HG02678 (cell line): ENCODE measurements at regions not wholly inside any gene's neighbourhood (a gene's known extent, or its start where the extent isn't known, plus 50 kb on each side); places are given as distances from the start of the nearest gene placed in this dataset.

Experiments used
- ATAC-seq: cut with Tn5 transposase; IDR thresholded peaks from one replicate; pipeline ENCODE4 v1.9.1; 2021; ENCODE audit warnings: mild to moderate bottlenecking, moderate library complexity; ENCODE audit not compliant: unreplicated experiment

DNA sequence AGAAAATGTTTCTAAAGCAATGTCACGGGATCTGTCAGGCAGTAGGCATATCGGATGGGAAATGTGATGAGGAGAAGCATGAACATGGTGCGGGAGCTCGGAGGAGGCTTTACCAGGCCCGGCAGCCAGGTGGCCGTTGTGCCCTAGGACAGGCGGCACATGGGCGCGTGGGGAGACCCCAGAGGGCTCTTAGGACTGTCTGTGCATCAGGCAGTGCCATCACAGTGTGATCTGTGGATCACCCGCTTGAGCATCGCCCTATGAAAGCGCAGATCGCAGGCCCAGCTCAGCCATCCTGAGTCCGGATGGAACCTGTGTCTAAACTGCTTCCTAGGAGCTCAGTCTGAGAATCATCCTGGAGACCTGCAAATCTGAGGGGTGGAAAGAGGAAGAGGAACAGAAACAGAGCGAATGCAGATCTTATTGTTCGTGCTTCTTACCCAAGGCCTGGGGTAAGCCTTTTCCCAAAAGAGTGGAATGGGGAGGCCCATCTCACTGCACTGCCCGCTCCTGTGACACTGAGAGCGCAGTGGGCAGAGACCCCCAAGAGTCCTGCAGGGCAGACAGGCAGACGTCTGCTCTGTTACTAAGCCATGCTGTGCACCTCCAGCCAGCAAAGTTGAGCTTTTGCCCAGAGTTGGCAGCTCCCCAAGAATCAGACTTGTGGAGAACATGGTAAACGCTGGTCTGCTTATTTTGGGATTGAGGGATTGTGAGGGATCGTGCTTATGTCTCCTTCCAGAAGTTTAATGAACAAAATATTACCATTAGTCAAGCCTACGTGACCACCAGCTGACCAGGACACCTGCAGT, 251.0 kb downstream of the RHOU start:
- no peak for ATAC-seq

DNA sequence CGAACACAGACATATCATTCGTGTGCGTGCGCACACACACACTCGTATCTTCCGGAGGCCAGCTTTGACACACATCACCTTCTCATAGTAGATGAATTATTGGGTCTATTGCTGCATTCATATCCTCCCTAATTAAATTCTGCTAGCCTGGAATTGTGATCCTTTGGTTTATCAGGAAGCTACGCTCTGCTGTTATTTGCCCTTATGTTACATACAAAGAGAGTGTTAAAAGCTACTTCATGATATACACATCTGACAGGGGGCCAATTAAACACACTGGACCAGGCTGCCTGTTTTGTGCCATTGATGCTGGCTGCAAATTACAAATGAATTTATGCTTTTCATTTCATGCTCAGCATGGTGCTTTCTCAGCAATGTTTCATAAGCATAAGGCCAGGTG, 252.0 kb downstream of the RHOU start:
- ATAC-seq, result no peak

DNA sequence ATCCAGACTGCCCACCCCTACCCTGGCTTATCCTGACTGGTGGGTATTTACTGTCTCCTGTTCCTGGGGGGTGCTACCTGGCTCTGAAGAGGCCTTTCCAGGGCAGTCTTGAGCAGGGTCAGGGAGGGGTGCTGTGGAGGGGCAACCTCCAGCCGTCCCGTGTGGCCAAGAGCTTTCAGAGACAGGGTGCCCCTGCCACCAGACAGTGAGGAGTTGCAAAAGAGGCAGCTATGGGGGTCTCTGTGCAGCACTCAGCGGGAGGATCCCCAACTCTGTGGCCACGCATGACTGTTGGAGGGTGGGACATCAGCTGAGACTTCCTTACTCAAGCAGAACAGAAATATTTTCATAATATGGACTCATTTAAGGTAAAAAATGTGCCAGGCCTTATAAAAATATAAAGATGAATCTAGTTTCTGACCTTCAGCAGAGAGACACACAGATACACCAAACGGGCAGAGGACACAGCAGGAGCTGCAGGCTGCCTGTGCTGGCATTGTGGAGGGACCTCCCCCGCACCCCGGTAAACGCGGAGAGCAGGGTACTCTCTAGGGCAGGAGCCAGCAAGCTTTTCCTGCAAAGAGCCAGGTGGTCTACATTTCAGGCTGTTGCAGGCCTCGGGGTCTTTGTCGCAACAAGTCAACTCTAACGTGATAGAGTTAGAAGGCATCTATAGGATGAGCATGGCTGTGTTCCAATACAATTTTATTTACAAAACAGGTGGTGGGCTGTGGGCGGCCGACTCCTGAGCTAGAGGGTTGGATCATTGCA, 252.6 kb downstream of the RHOU start:
- ATAC-seq, result no peak

DNA sequence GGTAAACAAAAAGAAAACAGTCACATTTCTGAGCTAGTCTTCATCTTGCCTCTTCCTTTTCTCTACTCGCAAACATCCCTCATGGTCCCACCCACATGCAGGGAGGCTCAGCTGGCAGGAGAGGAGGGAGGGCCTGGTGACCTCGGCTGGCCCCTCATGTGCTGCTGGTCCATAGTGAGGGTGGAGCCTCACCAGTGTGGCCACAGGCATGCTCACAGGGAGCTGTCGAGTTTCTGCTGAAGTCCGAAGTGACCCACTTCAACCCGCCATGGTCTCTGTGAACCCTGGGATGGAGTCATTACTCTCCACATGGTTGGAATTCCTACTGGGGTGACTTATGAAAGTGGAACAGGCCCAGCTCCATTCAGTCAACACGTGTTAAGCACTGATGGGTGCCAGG, 253.4 kb downstream of the RHOU start:
- no peak for ATAC-seq

DNA sequence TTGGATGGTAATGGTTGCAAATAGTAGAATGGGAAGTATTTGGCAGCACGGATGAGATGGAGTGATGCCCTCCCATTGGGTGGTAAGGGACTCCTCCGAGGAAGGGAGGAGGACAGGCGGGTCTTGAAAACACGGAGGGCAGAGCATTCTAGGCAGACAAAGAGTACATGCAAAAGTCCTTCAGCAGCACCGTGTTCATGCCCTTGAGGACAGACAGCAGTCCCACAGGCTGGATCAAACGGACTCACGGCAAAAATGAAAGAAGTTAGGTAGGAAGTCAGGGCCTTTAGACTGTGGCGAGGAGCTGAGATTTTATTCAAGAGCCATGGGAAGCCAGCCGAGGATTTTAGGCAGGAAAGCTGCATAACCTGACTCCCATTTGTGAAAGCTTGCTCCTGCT, 253.9 kb downstream of the RHOU start:
- ATAC-seq, result no peak

DNA sequence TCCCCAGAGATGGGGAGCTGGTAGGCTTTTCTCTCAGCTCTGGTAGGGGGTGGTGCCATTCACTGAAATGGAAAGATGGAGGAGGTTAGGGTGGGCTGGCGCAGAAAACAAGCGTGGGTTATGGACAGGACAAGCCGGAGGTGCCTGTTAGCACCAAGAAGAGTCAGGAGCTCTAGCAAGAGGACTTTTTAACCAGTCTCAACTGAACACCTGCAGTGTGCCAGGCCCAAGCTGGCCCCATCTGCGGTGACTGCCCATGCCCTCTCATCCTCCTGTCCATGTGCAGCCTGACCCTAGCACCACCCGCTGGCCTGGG, 254.4 kb downstream of the RHOU start:
- ATAC-seq, result no peak

DNA sequence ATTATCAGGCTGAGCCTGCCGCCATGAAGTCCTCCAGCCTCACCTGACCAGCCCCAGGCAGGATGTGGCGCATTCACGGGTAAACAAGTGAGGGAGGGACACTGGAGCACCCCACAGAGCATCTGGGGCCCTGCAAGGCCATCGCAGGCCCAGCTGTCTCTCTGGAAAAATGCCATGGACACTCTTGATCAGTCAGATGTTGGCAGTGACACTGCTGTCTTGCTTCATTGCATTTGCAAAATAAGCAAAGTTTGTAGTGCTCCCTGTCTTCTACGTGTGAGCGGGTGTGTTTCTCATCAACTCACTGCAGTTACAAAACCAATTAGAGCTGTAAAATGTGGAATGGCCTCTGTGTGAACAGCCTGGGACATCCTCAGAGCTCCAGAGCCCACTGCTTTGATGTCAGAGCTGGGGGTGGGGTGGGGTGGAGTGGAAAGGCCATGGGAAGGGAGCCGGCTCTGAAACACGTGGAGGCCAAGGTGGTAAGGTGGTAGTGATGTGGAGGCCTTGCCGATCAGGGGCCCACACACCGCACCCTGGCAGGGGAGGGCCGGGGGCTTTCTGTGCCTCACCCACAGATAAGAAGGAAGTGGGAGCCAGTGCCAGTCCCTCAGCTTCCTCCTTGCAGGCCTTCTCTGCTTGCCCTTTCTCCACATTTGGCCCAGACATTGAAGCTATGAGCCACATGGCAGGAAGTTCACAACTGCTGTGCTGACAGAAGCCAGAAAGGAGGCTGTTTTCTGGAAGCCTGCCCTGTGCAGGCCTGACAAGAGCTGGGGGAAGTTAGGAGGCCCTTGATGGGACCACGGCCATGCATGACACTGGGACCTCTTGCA, 254.9 kb downstream of the RHOU start:
- no peak for ATAC-seq

DNA sequence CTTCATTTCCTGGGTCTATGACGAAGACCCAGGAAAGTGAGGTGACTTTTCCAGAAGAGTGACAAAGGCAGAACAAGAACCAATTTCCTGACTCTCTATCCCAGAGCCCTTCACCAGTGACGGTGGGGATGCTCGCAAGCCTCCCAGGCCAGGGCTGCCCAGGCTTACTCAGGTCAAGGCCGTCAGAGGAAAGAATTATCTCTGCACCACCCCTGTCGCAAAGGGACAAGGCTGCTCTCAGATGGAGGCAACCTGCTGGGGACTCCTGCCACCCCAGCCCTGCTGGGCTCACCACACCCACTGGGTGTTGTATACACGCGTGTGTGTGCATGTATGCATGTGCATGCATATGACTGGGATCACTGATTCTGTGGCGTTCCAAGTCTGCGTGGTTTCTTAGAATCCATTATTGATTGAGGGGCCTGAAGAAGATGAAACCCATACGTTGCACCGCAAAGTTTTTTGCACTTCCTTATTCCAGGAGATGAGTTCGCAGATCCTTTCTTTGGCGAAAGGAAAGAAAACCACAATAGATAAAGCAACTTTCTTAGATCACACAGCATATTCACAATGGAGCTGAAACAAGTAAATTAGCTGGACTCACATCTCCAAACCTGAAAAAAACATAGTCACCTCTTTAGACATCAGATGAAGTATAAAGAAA, 255.8 kb downstream of the RHOU start:
- no peak for ATAC-seq

DNA sequence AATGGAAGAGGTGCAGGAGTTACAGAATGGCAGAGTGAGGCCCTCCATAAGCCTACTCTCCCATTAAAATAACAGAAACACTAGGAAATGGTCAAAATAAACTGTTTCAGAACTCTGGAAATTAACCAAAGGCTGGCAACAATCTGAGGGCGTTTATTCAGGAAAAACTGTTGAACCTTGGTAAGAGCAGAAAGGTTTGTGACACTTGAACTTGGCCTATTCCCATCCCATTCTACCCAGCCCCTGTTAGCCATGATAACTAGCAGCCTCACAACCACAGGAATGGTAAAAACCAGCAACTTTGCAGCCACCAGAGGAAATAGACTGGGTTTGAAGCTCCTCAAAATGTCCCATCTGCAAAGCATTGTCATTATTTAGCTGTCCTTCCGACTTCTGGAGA, 256.8 kb downstream of the RHOU start:
- no peak for ATAC-seq

DNA sequence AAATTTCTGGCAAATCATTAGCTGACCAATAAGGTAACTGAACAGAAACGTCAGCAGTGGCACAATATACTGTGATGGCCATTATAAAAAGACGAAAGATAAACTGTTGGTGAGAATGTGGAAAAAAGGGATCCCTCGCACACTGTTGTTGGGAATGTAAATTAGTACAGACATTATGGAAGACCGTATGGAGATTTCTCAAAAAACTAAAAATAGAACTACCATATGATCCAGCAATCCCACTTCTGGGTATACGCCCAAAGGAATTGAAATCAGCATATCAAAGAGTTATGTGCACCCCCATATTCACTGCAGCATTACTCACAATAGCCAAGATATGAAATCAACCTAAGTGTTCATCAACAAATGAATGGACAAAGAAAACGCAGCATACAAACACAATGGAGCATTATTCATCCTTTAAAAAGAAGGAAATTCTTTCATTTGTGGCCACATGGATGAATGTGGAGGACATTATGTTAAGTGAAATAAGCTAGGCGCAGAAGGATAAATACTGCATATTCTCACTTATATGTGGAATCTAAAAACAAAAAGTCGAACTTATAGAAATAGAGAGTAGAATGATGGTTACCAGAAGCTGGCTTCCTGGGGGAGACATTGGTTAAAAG, 257.7 kb downstream of the RHOU start:
- no peak for ATAC-seq

DNA sequence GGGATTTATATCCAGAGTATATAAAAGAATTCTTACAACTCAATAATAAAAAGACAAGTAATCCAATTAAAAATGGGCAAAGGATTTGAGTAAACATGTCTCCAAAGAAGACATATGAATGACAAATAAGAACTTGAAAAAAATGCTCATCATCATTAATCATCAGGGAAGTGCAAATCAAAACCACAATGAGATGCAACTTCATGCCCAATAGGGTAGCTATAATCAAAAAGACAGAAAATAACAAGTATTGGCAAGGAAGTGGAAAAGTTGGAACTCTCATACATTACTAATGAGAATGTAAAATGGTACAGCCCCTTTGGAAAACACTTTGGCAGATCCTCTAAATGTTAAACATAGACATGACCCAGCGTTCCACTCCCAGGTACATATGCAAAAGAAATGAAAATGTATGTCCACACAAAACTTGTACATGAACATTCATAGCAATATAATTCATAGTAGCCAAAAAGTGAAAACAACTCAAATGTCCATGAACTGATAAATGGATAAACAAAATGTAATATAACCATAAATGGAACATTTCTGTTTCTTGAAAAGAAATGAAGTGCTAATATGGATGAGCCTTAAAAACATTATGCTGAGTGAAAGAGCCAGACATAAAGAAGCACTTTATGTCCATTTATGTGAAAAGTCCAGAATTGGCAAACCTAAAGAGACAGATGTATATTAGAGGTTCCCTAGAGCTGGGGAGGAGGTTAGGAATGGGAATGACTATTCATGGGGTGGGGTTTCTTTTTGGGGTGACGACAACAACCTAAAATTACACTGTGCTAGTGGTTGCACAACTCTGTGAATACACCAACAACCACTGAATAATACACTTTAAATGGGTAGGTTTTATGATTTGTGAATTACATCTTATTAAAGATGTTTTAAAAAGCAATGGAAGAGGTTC, 259.7 kb downstream of the RHOU start:
- no peak for ATAC-seq

DNA sequence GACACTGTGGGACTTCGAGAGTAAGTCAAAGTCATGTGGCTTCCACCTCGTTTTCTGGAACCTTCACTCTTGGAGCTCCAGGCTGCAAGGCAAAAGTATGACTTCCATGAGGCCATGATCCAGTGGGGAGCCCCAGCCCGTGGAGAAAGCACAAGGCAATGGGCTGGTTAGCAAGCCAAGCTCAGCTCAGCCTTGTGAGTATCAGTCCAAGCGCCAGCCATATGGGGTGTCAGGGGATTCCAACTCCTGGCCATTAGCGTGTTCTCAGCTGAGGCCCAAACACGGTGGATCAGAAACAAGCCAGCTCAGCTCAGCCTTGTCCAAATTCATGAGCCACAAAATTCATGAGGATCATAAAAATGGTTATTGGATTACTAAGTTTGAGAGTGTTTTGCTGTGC, 261.0 kb downstream of the RHOU start:
- ATAC-seq, result no peak

DNA sequence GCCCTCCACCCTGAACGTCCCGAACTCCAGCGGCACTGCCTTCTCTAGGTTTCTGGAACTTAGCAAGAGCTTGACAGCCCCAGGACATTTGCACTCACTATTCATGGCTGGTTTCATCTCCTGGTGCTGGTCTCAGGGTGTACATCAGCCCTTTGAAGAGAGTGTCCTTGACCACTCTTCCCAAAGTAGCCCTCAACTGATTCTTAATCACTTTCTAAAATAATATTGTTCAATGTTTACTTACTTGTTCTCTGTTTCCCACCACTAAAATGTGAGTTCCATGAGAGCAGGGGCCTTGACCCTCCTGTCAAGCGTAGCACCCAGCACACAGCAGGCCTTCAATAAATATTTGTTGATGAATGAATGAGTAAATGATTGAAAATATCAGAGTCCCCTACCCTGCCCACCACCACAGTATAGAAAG, 262.5 kb downstream of the RHOU start:
- ATAC-seq, result no peak

DNA sequence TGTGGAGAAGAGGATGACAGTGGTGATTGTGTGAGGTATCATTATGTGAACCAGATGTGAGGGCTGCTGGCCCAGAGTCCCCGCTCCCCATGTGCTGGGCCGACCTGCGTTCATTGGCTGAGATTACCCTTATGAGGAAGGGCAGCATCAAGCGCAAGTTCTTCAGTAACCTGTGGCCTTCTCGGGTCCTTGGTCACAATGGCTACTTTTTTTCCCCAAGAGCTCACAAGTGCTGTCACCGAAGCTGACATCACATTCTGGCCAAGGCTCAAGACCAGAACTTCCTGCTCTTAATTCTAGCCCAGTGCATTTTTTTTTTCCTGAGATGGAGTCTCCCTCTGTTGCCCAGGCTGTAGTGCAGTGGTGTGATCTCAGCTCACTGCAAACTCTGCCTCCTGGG, 262.9 kb downstream of the RHOU start:
- no peak for ATAC-seq

DNA sequence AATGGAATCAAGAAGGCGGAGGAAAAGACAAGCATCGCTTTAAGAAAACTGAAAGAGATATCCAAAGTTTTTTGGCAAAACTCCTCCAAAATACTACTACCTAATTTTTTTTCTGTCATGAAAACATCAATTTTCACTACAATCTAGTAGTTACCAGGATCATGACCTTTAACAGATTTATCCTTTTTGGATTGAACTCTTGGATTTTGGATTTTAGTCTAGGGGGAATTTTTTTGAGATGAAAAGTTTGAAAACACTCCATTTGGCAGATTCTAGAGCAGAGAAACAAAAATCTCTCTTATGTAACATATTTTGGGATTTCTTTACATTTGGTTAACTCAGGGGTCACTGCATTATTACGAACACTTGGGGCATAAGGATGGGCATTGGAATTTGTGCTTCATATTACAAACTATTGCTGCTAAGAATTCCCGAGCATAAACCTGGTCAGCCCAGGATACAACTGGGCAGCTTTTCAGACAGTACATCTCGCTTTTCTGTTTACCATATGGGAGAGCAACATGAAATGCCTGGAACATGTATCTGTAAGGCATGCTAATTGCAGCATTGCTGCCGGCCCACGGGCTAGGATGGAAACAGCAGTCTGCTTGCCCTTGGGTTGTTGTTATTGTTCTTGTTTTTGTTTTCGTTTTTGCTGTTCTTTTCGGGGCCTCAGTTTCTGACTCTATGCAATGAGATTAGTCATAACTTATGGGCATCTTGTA, 264.3 kb downstream of the RHOU start:
- no peak for ATAC-seq

DNA sequence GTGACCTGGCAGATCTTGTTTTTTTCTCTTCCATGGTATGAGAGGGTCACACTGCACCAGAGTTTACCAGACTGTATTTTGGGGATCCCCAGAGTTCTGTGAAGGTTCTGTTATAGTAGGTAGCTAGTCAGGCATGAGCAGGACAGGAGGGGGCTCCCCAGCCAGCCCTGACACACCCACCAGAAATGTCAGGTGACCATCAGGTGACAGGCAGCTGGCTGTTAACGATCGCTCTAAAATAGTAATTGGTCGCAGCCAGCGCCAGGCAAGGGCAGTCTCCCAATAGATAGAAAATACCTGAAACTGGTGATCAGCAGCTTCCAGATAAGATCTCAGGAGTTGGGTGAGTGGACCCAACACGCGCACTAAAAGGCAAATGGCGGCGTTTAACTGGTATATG, 264.9 kb downstream of the RHOU start:
- ATAC-seq, result no peak

DNA sequence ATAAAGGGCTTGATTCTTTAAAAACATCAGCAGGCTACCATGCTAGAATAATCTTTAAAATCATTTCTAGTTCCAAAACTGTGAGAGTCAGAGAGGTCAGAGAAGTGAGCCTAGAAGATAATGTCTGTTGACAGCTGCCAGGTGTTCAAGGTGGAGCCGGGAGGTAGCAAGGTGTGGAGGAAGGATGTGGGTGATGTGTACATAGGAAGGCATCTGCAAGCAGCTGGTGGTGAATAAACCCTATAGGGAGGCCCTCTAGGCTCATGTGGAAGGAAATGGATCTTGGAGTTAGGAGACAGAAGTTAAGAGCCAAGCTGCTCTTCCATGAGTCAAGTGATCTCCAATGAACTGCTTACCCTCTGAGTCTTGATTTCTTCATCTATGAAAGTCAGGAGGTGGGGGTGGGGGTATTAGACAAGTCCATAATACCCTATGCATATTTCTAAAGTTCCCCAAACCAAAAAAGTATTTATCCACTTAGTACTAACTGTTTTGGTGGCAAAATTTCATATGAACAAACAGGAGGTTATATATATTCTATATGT, 266.3 kb downstream of the RHOU start:
- ATAC-seq, result no peak

DNA sequence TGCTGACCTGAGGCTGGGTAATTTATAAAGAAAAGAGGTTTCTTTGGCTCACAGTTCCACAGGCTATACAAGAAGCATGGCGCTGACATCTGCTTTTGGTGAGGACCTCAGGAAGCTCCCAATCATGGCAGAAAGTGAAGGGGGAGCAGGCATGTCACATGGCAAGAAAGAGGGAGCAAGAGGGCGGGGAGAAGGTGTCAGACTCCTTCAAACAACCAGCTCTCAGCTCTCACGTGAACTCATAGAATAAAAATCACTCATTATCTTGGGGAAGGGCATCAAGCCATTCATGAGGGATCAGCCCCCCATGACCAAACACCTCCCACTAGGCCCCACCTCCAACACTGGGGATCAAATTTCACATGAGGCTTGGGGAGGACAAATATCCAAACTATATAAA, 266.8 kb downstream of the RHOU start:
- no peak for ATAC-seq
